Nephron progenitor cell (in vitro differentiated cells): ENCODE measurements at regions not wholly inside any gene's neighbourhood (a gene's known extent, or its start where the extent isn't known, plus 50 kb on each side); places are given as distances from the start of the nearest gene placed in this dataset.
A peak's percentile ranks its signal among the peaks of the same experiment; 100 is the strongest.

Experiments used
- DNase-seq: peaks from one replicate; pipeline ENCODE4 v3.0.0; 2021
- H3K27ac Mint-ChIP-seq: 2 replicates; pipeline ENCODE4 v1.8.0; 2021; ENCODE audit warnings: mild to moderate bottlenecking, moderate library complexity, mixed read lengths
- H3K27me3 Mint-ChIP-seq: 2 replicates; pipeline ENCODE4 v1.8.0; 2021; ENCODE audit warnings: mild to moderate bottlenecking, low read depth, mixed read lengths; ENCODE audit not compliant: poor library complexity
- H3K36me3 Mint-ChIP-seq: 2 replicates; pipeline ENCODE4 v1.8.0; 2021; ENCODE audit warnings: low read depth, mixed read lengths
- H3K4me1 Mint-ChIP-seq: 2 replicates; pipeline ENCODE4 v1.8.0; 2021; ENCODE audit warnings: mixed read lengths
- H3K4me3 Mint-ChIP-seq: 2 replicates; pipeline ENCODE4 v1.8.0; 2021; ENCODE audit warnings: mild to moderate bottlenecking, moderate library complexity, mixed read lengths
- H3K9me3 Mint-ChIP-seq: 2 replicates; pipeline ENCODE4 v1.8.0; 2021; ENCODE audit warnings: mild to moderate bottlenecking, moderate library complexity, mixed read lengths
- TF ChIP-seq, protein P1 (sequence below): fragments of 200-600 bp; sonication (generic); IDR thresholded peaks from 2 replicates; pipeline ENCODE4 v1.5.0; 2021; ENCODE audit warnings: antibody characterized with exemption

DNA sequence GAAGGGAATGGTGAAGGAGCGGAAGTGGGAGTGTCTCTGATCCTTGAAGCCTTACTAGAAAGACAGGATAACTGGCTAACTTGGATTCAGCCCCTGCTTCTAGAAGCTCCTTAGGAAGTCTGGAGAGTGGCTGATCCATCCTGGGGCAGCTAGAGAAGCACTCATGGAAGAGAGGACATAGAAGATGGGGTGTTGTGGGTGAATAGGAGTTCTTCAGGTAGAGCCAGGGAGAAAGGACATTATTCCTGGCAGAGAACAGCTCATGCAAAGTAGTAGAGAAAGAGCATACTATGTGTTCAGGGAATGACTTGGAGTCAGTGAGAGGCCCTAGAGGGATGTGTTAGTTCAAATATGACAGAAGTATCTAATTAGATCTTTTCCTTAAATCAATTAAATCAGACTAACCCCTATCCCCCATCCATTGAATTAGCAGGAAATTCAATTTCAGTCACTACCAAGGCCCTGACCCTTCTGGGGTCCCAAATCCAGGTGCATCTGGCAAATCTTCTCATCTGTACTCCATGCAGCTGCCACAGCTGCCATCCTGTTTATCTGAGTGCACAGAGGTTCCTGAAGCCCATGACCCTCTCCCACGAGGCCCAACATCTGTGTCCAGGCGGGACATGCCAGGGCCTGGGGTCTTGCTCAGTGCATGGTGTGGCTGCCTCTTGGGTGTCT, 130.7 kb downstream of the DHX35 start:
- no peak for DNase-seq
- H3K36me3 Mint-ChIP-seq, result no peaks in the 10 kb centered on the region
- no peak overlapping the region for H3K4me3 Mint-ChIP-seq
- TF ChIP-seq, protein P1, sequence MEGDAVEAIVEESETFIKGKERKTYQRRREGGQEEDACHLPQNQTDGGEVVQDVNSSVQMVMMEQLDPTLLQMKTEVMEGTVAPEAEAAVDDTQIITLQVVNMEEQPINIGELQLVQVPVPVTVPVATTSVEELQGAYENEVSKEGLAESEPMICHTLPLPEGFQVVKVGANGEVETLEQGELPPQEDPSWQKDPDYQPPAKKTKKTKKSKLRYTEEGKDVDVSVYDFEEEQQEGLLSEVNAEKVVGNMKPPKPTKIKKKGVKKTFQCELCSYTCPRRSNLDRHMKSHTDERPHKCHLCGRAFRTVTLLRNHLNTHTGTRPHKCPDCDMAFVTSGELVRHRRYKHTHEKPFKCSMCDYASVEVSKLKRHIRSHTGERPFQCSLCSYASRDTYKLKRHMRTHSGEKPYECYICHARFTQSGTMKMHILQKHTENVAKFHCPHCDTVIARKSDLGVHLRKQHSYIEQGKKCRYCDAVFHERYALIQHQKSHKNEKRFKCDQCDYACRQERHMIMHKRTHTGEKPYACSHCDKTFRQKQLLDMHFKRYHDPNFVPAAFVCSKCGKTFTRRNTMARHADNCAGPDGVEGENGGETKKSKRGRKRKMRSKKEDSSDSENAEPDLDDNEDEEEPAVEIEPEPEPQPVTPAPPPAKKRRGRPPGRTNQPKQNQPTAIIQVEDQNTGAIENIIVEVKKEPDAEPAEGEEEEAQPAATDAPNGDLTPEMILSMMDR, result no peak
- H3K27me3 Mint-ChIP-seq, result peaks cover 44% of the 10 kb centered on the region
- H3K9me3 Mint-ChIP-seq, result peaks cover 6% of the 10 kb centered on the region
- peaks cover 45% of the 10 kb centered on the region for H3K4me1 Mint-ChIP-seq
- no peak overlapping the region for H3K27ac Mint-ChIP-seq

DNA sequence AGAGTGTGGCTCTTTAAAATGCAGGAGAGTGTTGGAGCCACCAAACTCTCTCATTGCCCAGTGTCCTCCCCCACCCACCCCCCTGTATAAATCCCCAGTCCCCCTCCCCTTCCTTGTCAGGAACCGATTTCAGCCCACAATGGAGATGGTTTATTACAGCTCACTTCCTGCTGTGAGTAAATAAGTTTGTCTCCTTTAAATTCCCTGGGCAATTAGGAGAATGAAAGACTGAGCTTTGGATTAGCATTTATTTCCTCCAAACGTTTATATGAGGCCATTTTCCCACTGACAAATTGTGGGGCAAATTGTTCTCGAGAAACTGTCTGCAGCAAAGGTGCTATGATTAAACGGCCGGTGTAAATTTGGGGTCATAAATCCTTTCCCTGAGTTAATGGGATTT, 128.8 kb downstream of the DHX35 start:
- no peak for DNase-seq
- H3K4me3 Mint-ChIP-seq, result no peak overlapping the region
- TF ChIP-seq, protein P1, result no peak
- no peaks in the 10 kb centered on the region for H3K36me3 Mint-ChIP-seq
- H3K27ac Mint-ChIP-seq, result no peak overlapping the region
- peaks cover 35% of the 10 kb centered on the region for H3K27me3 Mint-ChIP-seq
- H3K9me3 Mint-ChIP-seq, result peaks cover 12% of the 10 kb centered on the region
- peaks cover 38% of the 10 kb centered on the region for H3K4me1 Mint-ChIP-seq

DNA sequence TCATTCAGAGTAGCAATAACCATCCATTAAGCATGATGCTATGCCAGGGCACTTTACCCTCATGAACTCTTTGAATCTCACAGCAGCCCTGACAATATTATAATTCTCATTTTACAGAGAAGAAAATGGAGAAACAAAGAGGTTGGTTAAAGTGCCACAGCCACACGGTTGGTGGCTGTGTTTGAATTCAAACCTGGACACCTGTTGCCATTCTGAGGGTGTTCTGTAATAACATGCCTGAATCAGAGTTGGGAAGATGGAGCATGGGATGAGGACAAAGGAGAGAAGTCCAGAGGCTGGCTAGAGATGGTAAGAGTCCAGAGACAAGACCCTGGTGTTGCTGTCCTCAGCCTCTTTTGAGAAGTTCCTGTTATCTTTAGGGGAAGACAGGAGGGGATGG, 127.7 kb downstream of the DHX35 start:
- TF ChIP-seq, protein P1, result no peak
- H3K9me3 Mint-ChIP-seq, result peaks cover 20% of the 10 kb centered on the region
- DNase-seq, result no peak
- peaks cover 28% of the 10 kb centered on the region for H3K27me3 Mint-ChIP-seq
- H3K4me3 Mint-ChIP-seq, result peak overlapping the region; percentile 4
- peaks cover 42% of the 10 kb centered on the region for H3K4me1 Mint-ChIP-seq
- no peaks in the 10 kb centered on the region for H3K36me3 Mint-ChIP-seq
- no peak overlapping the region for H3K27ac Mint-ChIP-seq
